ENCODE measurements at regions not wholly inside any gene's neighbourhood (a gene's known extent, or its start where the extent isn't known, plus 50 kb on each side); places are given as distances from the start of the nearest gene placed in this dataset.

DNA sequence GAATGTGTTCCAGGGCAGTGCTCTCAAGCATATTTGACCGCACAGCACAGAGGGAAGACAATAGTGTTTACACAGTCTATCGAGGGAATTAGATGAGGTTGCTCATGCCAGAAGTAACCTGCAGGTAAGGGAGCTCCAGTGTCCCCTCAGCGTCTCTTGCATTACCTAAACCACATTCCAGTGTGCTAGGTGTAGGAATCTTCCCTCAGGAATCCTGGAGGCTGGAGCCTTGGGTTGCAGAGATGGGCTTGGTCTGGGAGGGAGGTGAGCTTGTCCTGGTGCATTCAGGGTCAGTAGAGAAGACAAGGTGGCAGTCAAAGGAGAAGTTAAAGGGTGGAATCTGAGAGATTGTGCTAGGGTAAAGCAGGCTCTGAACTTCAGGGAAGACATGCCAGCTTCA, 56.3 kb downstream of the SOX14 start:
- WGBS, 2 donors: 9 to 15% methylated on average over 3 of the region's 3 CpGs
- Histone ChIP-seq H3K4me1 (no peaks in the 10 kb centered on the region), H3K4me3 (no peak overlapping the region), H3K36me3 (no peaks in the 10 kb centered on the region), H3K27ac (no peak overlapping the region), H3K27me3 (peaks cover 0 to 3% (median 0%) of the 10 kb centered on the region in 4 donors), H3K9me3 (no peaks in the 10 kb centered on the region)
- no peak for DNase-seq
- no peak for TF ChIP-seq CTCF (IDR thresholded peaks at IDR 0.05)
- intact Hi-C loops (cut with DNase I): no loop called here
- FAIRE-seq: no peak
- ATAC-seq: no peak

DNA sequence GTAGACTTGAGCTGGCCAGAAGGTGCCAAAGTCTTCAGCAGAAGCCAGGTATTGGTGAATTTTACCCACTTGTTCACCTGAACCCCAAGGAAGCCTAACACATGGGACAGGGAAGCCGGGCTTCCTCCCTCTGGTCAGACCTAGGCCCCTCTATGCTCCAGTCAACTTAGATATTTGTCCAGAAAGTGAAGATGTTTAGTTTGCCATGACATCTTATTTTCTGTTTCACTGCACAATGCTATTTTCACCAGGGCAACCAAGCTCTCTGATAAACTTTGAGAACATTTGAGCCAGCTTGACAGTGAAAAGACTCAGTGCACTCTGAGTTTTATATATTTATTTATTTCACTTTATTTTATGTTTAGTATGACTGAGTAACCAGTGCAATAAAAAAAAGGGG, 71.0 kb downstream of the SOX14 start:
- no peak overlapping the region for H3K4me3 ChIP-seq
- WGBS, 2 donors: 74 to 77% methylated on average over 1 of the region's 1 CpG
- DNase-seq (no peak), ATAC-seq (no peak), FAIRE-seq (no peak)
- H3K27ac ChIP-seq: no peak overlapping the region
- no peak for TF ChIP-seq CTCF (IDR thresholded peaks at IDR 0.05)
- H3K9me3 ChIP-seq: no peaks in the 10 kb centered on the region
- H3K4me1 ChIP-seq: no peaks in the 10 kb centered on the region
- no peaks in the 10 kb centered on the region for H3K27me3 ChIP-seq
- intact Hi-C loops (cut with DNase I): no loop called here
- no peaks in the 10 kb centered on the region for H3K36me3 ChIP-seq

DNA sequence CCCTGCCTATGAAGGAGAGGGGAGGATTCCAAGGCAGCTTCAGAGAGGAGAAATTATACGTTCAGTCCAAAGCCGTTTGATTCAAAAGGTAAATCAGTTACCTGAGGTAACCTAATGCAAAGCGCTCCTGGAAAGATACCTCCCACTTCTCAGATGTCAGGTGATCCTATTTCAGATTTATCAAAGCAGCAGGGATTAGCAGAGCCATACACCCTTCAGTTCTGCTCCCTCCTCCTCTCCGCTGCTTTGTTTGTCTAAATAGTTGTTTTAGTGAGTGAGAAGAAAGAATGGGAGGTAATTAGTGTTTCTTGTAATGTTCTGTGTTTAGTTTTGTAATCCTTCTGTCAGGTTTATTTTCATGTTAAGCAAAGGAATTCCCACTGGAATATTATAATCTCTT, 81.1 kb downstream of the SOX14 start:
- Histone ChIP-seq H3K4me3 (no peak overlapping the region), H3K9me3 (no peaks in the 10 kb centered on the region), H3K27me3 (no peaks in the 10 kb centered on the region), H3K4me1 (no peaks in the 10 kb centered on the region), H3K36me3 (no peaks in the 10 kb centered on the region), H3K27ac (no peak overlapping the region)
- no peak for TF ChIP-seq CTCF (IDR thresholded peaks at IDR 0.05)
- DNase-seq (no peak), FAIRE-seq (no peak), ATAC-seq (no peak)
- WGBS, 2 donors: 11 to 12% methylated on average over 4 of the region's 4 CpGs
- intact Hi-C loops (cut with DNase I): no loop called here

DNA sequence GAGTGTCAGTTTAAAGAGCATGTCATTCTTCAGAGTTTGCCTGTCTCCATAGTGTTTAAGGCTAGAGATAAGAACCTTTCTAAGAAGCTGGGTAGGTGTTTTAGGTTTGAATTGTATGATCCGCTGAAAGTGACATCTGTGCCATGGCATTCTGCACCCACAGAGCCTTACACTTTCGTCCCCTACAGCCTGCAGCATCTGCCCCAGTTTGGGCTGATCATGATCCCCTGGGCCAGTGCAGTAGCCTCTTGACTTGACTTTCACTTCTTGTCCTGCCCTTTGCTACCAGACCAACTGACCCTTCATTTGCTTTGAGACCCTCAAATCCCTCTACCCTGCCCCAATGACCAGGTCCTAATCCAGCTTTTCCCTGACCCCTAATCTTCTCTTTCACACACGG, 81.6 kb downstream of the SOX14 start:
- no peaks in the 10 kb centered on the region for H3K9me3 ChIP-seq
- H3K27ac ChIP-seq: no peak overlapping the region
- no peak for ATAC-seq
- no peaks in the 10 kb centered on the region for H3K27me3 ChIP-seq
- no peak for DNase-seq
- no peak overlapping the region for H3K4me3 ChIP-seq
- H3K4me1 ChIP-seq: no peaks in the 10 kb centered on the region
- H3K36me3 ChIP-seq: no peaks in the 10 kb centered on the region
- WGBS, 2 donors: 29 to 39% methylated on average over 3 of the region's 3 CpGs
- TF ChIP-seq CTCF (IDR thresholded peaks at IDR 0.05): no peak
- intact Hi-C loops (cut with DNase I): no loop called here
- FAIRE-seq: no peak

DNA sequence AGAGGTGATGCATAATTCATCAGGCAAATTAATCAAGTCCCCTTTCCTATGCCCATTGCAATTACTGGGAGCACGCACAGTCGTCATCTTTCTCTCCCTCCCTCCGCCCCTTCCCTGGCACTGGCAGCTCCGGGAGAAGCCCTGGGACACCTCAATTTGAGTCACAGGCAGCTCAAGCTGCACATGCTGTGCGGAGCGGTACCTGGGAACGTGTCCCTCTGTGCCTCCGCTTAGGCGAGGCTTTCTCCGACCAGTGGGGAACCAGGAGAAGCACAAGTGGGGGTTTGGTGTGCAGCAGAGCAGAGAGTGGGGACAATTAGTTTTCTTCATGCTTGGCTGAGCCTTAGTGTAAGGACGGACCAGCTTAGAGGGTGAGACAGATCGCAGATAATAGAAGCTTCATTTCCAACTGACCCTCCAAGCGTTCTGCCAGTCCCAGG, 88.3 kb downstream of the SOX14 start:
- TF ChIP-seq CTCF (IDR thresholded peaks at IDR 0.05): no peak
- H3K36me3 ChIP-seq: no peaks in the 10 kb centered on the region
- no peaks in the 10 kb centered on the region for H3K4me1 ChIP-seq
- intact Hi-C loops (cut with DNase I): no loop called here
- no peak for DNase-seq
- H3K9me3 ChIP-seq: no peaks in the 10 kb centered on the region
- WGBS, 2 donors: 49 to 56% methylated on average over 13 of the region's 13 CpGs
- FAIRE-seq: no peak
- H3K4me3 ChIP-seq: no peak overlapping the region
- H3K27me3 ChIP-seq: no peaks in the 10 kb centered on the region
- no peak overlapping the region for H3K27ac ChIP-seq
- ATAC-seq: no peak

Data from pancreas (tissue), 10 donors.